GM23338 (cell line): ENCODE measurements at regions not wholly inside any gene's neighbourhood (a gene's known extent, or its start where the extent isn't known, plus 50 kb on each side); places are given as distances from the start of the nearest gene placed in this dataset.

Experiments used
- CREB1 ChIP-seq: fragments of 250-450 bp; sonication (Bioruptor Pico); IDR thresholded peaks from 2 replicates; pipeline ENCODE4 v1.5.0; 2020; ENCODE audit warnings: low read depth, mild to moderate bottlenecking, moderate library complexity
- EZH2 ChIP-seq: fragments of 200-600 bp; sonication (generic); IDR thresholded peaks from one replicate; pipeline ENCODE4 v1.8.0; 2017; ENCODE audit warnings: antibody characterized with exemption, mild to moderate bottlenecking, low read depth; ENCODE audit not compliant: unreplicated experiment
- EZH2phosphoT487 ChIP-seq: fragments of 200-600 bp; sonication (generic); IDR thresholded peaks from one replicate; pipeline ENCODE4 v1.8.1; 2018; ENCODE audit warnings: antibody characterized with exemption; ENCODE audit not compliant: unreplicated experiment
- NANOG ChIP-seq: IDR thresholded peaks from 2 replicates; pipeline ENCODE4 v1.6.1; 2016; ENCODE audit warnings: antibody characterized with exemption, borderline replicate concordance
- POLR2AphosphoS5 ChIP-seq: IDR thresholded peaks from 2 replicates; pipeline ENCODE4 v1.6.1; 2016; ENCODE audit warnings: antibody characterized with exemption, low read depth
- STAT1 ChIP-seq: IDR thresholded peaks from one replicate; pipeline ENCODE4 v1.6.1; 2016; ENCODE audit warnings: antibody characterized with exemption; ENCODE audit not compliant: unreplicated experiment
- ZNF331 ChIP-seq: fragments of 250-450 bp; sonication (Bioruptor Pico); IDR thresholded peaks from 2 replicates; pipeline ENCODE4 v1.5.0; 2020; ENCODE audit warnings: low read depth, mild to moderate bottlenecking, moderate library complexity
- TF ChIP-seq, protein P1 (sequence below), 2 experiments: fragments of 200-600 bp in 1 of 2; sonication (generic) in 1 of 2; conservative IDR thresholded peaks; 2 replicates each; pipeline versions ENCODE4 v1.5.1 to v1.6.1; 2016 to 2017; ENCODE audit warnings: antibody characterized with exemption in 2 of 2, low read depth in 2 of 2, mild to moderate bottlenecking in 2 of 2, moderate library complexity in 1 of 2
- TF ChIP-seq, protein P2 (sequence below): IDR thresholded peaks from one replicate; pipeline ENCODE4 v1.6.1; 2018; ENCODE audit warnings: antibody characterized with exemption; ENCODE audit not compliant: unreplicated experiment
- TF ChIP-seq, protein P3 (sequence below): IDR thresholded peaks from 2 replicates; pipeline ENCODE4 v1.6.1; 2016; ENCODE audit warnings: antibody characterized with exemption

DNA sequence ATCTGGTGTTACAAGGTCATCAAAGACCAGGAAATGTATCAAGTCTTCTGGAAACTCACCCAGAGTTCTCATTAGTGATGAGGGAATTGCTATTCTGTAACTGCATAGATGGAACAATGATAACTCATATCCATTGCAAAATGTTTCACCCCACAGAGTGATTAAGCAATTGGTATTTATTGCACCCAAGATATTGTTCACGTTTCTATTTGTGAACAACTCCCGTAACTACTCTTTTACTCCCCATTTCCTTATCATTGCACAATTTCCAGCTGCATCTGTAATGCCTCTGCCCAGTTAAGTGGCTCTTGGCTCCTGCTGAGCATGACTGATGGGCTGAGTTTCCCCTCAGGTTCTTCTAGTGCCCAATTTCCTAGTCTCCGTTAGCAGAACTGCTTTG lies 108.7 kb upstream of the PRICKLE1 start:
- TF ChIP-seq, protein P1, sequence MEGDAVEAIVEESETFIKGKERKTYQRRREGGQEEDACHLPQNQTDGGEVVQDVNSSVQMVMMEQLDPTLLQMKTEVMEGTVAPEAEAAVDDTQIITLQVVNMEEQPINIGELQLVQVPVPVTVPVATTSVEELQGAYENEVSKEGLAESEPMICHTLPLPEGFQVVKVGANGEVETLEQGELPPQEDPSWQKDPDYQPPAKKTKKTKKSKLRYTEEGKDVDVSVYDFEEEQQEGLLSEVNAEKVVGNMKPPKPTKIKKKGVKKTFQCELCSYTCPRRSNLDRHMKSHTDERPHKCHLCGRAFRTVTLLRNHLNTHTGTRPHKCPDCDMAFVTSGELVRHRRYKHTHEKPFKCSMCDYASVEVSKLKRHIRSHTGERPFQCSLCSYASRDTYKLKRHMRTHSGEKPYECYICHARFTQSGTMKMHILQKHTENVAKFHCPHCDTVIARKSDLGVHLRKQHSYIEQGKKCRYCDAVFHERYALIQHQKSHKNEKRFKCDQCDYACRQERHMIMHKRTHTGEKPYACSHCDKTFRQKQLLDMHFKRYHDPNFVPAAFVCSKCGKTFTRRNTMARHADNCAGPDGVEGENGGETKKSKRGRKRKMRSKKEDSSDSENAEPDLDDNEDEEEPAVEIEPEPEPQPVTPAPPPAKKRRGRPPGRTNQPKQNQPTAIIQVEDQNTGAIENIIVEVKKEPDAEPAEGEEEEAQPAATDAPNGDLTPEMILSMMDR (conservative IDR thresholded peaks at IDR 0.05; ENCODE audit: low read depth in 2 of 2): no peak
- TF ChIP-seq, protein P2, sequence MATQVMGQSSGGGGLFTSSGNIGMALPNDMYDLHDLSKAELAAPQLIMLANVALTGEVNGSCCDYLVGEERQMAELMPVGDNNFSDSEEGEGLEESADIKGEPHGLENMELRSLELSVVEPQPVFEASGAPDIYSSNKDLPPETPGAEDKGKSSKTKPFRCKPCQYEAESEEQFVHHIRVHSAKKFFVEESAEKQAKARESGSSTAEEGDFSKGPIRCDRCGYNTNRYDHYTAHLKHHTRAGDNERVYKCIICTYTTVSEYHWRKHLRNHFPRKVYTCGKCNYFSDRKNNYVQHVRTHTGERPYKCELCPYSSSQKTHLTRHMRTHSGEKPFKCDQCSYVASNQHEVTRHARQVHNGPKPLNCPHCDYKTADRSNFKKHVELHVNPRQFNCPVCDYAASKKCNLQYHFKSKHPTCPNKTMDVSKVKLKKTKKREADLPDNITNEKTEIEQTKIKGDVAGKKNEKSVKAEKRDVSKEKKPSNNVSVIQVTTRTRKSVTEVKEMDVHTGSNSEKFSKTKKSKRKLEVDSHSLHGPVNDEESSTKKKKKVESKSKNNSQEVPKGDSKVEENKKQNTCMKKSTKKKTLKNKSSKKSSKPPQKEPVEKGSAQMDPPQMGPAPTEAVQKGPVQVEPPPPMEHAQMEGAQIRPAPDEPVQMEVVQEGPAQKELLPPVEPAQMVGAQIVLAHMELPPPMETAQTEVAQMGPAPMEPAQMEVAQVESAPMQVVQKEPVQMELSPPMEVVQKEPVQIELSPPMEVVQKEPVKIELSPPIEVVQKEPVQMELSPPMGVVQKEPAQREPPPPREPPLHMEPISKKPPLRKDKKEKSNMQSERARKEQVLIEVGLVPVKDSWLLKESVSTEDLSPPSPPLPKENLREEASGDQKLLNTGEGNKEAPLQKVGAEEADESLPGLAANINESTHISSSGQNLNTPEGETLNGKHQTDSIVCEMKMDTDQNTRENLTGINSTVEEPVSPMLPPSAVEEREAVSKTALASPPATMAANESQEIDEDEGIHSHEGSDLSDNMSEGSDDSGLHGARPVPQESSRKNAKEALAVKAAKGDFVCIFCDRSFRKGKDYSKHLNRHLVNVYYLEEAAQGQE: no peak
- TF ChIP-seq NANOG (no peak), EZH2 (no peak), EZH2phosphoT487 (no peak), POLR2AphosphoS5 (no peak), CREB1 (CRISPR knock-in tag) (no peak), STAT1 (no peak), ZNF331 (CRISPR knock-in tag) (no peak)
- TF ChIP-seq, protein P3, sequence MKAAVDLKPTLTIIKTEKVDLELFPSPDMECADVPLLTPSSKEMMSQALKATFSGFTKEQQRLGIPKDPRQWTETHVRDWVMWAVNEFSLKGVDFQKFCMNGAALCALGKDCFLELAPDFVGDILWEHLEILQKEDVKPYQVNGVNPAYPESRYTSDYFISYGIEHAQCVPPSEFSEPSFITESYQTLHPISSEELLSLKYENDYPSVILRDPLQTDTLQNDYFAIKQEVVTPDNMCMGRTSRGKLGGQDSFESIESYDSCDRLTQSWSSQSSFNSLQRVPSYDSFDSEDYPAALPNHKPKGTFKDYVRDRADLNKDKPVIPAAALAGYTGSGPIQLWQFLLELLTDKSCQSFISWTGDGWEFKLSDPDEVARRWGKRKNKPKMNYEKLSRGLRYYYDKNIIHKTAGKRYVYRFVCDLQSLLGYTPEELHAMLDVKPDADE: no peak
